MCF 10A (cell line): ENCODE measurements at regions not wholly inside any gene's neighbourhood (a gene's known extent, or its start where the extent isn't known, plus 50 kb on each side); places are given as distances from the start of the nearest gene placed in this dataset.
"Not testable (repeated sequence)": the region's sequence is repeated elsewhere in the genome, so short reads cannot be mapped to it uniquely, and the experiment has no call there.

Experiments
- BruUV-seq: library from RNA; stranded (reverse); fragments of 400-500 nt; replicated peaks from 2 replicates; lab custom pipeline; 2021; lab: Mats Ljungman, UMichigan
- CTCF ChIA-PET: fragments of 300-600 bp; sonication (Branson Sonifier 250); formaldehyde crosslinking; extraction: SDS; loops from one replicate; lab custom pipeline; 2021; ENCODE audit warnings: antibody characterized with exemption, inconsistent platforms; lab: Yijun Ruan, JAX
- POLR2A ChIA-PET: fragments of 300-600, 350-650 bp; sonication (Branson Sonifier 250); formaldehyde crosslinking; extraction: SDS; loops from one replicate; lab custom pipeline; 2020; ENCODE audit warnings: antibody characterized with exemption, inconsistent platforms; lab: Yijun Ruan, JAX
- DNase-seq: peaks from one replicate; pipeline ENCODE4 v3.0.0-alpha.2; 2018; ENCODE audit not compliant: unreplicated experiment
- H3K27ac Mint-ChIP-seq: one replicate; pipeline ENCODE4 v1.8.0; 2022; ENCODE audit warnings: mild to moderate bottlenecking, low read depth, mixed read lengths; ENCODE audit not compliant: unreplicated experiment
- H3K27me3 Mint-ChIP-seq: one replicate; pipeline ENCODE4 v1.8.0; 2022; ENCODE audit warnings: mixed read lengths; ENCODE audit not compliant: insufficient read depth, unreplicated experiment
- H3K36me3 Mint-ChIP-seq: one replicate; pipeline ENCODE4 v1.8.0; 2022; ENCODE audit warnings: mild to moderate bottlenecking, moderate library complexity, mixed read lengths; ENCODE audit not compliant: insufficient read depth, unreplicated experiment
- H3K4me1 Mint-ChIP-seq: one replicate; pipeline ENCODE4 v1.8.0; 2022; ENCODE audit warnings: mixed read lengths; ENCODE audit not compliant: insufficient read depth, unreplicated experiment
- H3K4me3 Mint-ChIP-seq: one replicate; pipeline ENCODE4 v1.8.0; 2022; ENCODE audit warnings: mild to moderate bottlenecking, moderate library complexity, mixed read lengths; ENCODE audit not compliant: unreplicated experiment
- H3K9me3 Mint-ChIP-seq: one replicate; pipeline ENCODE4 v1.8.0; 2022; ENCODE audit warnings: mixed read lengths; ENCODE audit not compliant: unreplicated experiment
- CTCF ChIP-seq: fragments of 200-600 bp; IDR thresholded peaks from one replicate; pipeline ENCODE4 v1.8.0; 2022; ENCODE audit warnings: antibody characterized with exemption, mild to moderate bottlenecking; ENCODE audit not compliant: unreplicated experiment
- intact Hi-C: fragments of 100-400 bp; cut with micrococcal nuclease; formaldehyde crosslinking; loops from 2 replicates; pipeline ENCODE4 v1.14.1; 2022

GRCh38 chr16:80910434-80910833, 96.3 kb downstream of the CMC2 start:
- intact Hi-C loops, result no loop called here
- CTCF ChIA-PET, result no interaction called here
- H3K4me3 Mint-ChIP-seq, result no peak overlapping the region

GRCh38 chr16:80909720-80910119, 97.0 kb downstream of the CMC2 start:
- ChIA-PET CTCF (no interaction called here), POLR2A (no interaction called here)
- no TSS peak for BruUV-seq
- Mint-ChIP-seq H3K27ac (no peak overlapping the region), H3K27me3 (no peaks in the 10 kb centered on the region), H3K36me3 (no peaks in the 10 kb centered on the region), H3K4me3 (no peak overlapping the region), H3K9me3 (peaks cover 7% of the 10 kb centered on the region), H3K4me1 (no peaks in the 10 kb centered on the region)
- no peak for TF ChIP-seq CTCF
- no peak for DNase-seq
- intact Hi-C loops, result no loop called here

More at GRCh38 chr16:80910434-80910833, 96.3 kb downstream of the CMC2 start:
- POLR2A ChIA-PET, result no interaction called here
- Mint-ChIP-seq H3K27me3 (no peaks in the 10 kb centered on the region), H3K27ac (no peak overlapping the region), H3K9me3 (peaks cover 7% of the 10 kb centered on the region), H3K36me3 (no peaks in the 10 kb centered on the region), H3K4me1 (no peaks in the 10 kb centered on the region)
- no TSS peak for BruUV-seq
- no peak for DNase-seq
- no peak for TF ChIP-seq CTCF

- CTCF ChIA-PET, POLR2A ChIA-PET, H3K4me1 Mint-ChIP-seq, intact Hi-C loops, H3K9me3 Mint-ChIP-seq, H3K27ac Mint-ChIP-seq, BruUV-seq, H3K4me3 Mint-ChIP-seq, H3K27me3 Mint-ChIP-seq, DNase-seq, H3K36me3 Mint-ChIP-seq: not testable (repeated sequence)
Observed at GRCh38 chr16:80906169-80906568, 100.5 kb downstream of the CMC2 start.

- TF ChIP-seq CTCF, result no peak
- no peak overlapping the region for H3K4me3 Mint-ChIP-seq
- H3K36me3 Mint-ChIP-seq, result no peaks in the 10 kb centered on the region
- intact Hi-C loops, result no loop called here
- ChIA-PET CTCF (interaction anchor here (0.6 kb wide), 1 partner anchor 1620 kb away, joined by 4 read pairs; no protein-coding TSS in a partner anchor), POLR2A (no interaction called here)
- no TSS peak for BruUV-seq
- no peak for DNase-seq
- H3K9me3 Mint-ChIP-seq, result no peaks in the 10 kb centered on the region
- H3K27ac Mint-ChIP-seq, result no peak overlapping the region
- peaks cover 9% of the 10 kb centered on the region for H3K4me1 Mint-ChIP-seq
- no peaks in the 10 kb centered on the region for H3K27me3 Mint-ChIP-seq
Observed at GRCh38 chr16:80903616-80904015, 99.2 kb upstream of the CDYL2 start.
